Neural cell (in vitro differentiated cells): ENCODE measurements at regions not wholly inside any gene's neighbourhood (a gene's known extent, or its start where the extent isn't known, plus 50 kb on each side); places are given as distances from the start of the nearest gene placed in this dataset.

ENCODE experiments used
- H2AFZ ChIP-seq: fragments of 200-600, 300-800 bp; sonication (generic), shearing (Covaris generic); 2 replicates; pipeline ENCODE4 v1.6.0; 2014; ENCODE audit warnings: low read depth, mild to moderate bottlenecking, antibody characterized with exemption, low read length, moderate library complexity
- H3F3A ChIP-seq: fragments of 200-600 bp; shearing (Covaris generic); 2 replicates; pipeline ENCODE4 v1.6.1; 2016; ENCODE audit warnings: mild to moderate bottlenecking, moderate library complexity, mixed read lengths, antibody characterized with exemption, low read length; ENCODE audit not compliant: insufficient read depth, poor library complexity, severe bottlenecking
- H3K27ac ChIP-seq: fragments of 200-600, 300-800 bp; sonication (generic), shearing (Covaris generic); 2 replicates; pipeline ENCODE4 v1.5.1; 2014; ENCODE audit warnings: mild to moderate bottlenecking, low read length, moderate library complexity
- H3K27me3 ChIP-seq: fragments of 300-800, 200-600 bp; sonication (generic), shearing (Covaris generic); 2 replicates; pipeline ENCODE4 v1.6.0; 2014; ENCODE audit warnings: mild to moderate bottlenecking, low read depth, low read length, moderate library complexity; ENCODE audit not compliant: insufficient read depth
- H3K36me3 ChIP-seq: fragments of 300-800, 200-600 bp; sonication (generic), shearing (Covaris generic); 2 replicates; pipeline ENCODE4 v1.5.1; 2014; ENCODE audit warnings: mild to moderate bottlenecking, antibody characterized with exemption, low read length, moderate library complexity; ENCODE audit not compliant: insufficient read depth
- H3K4me2 ChIP-seq: fragments of 300-800, 200-600 bp; sonication (generic), shearing (Covaris generic); 2 replicates; pipeline ENCODE4 v1.6.0; 2014; ENCODE audit warnings: mild to moderate bottlenecking, low read length
- H3K4me3 ChIP-seq: fragments of 300-800, 200-600 bp; sonication (generic), shearing (Covaris generic); 2 replicates; pipeline ENCODE4 v1.5.1; 2014; ENCODE audit warnings: mild to moderate bottlenecking, low read length, moderate library complexity
- H3K79me2 ChIP-seq: fragments of 200-600 bp; shearing (Covaris generic); replicated peaks from 2 replicates; pipeline ENCODE4 v1.6.0; 2014; ENCODE audit warnings: mild to moderate bottlenecking, low read length, moderate library complexity; ENCODE audit not compliant: insufficient read depth
- H3K9ac ChIP-seq: fragments of 300-800, 200-600 bp; sonication (generic), shearing (Covaris generic); 2 replicates; pipeline ENCODE4 v1.6.1; 2016; ENCODE audit warnings: mild to moderate bottlenecking, low read length, mixed read lengths
- H3K9me2 ChIP-seq: fragments of 200-600 bp; shearing (Covaris generic); 2 replicates; pipeline ENCODE4 v1.6.1; 2016; ENCODE audit warnings: mild to moderate bottlenecking, low read length, mixed read lengths; ENCODE audit not compliant: insufficient read depth
- H3K9me3 ChIP-seq: fragments of 200-600, 300-800 bp; sonication (generic), shearing (Covaris generic); 2 replicates; pipeline ENCODE4 v1.6.1; 2016; ENCODE audit warnings: mild to moderate bottlenecking, mixed run types, low read length, moderate library complexity, mixed read lengths
- H4K20me1 ChIP-seq: fragments of 200-600 bp; shearing (Covaris generic); 2 replicates; pipeline ENCODE4 v1.6.1; 2016; ENCODE audit warnings: mild to moderate bottlenecking, mixed run types; ENCODE audit not compliant: insufficient read depth
- CTCF ChIP-seq: fragments of 450-650 bp; IDR thresholded peaks from 2 replicates; pipeline ENCODE4 v1.5.1; 2014; ENCODE audit warnings: antibody characterized with exemption, mild to moderate bottlenecking, moderate library complexity; ENCODE audit not compliant: poor library complexity, severe bottlenecking
- EP300 ChIP-seq: fragments of 450-650 bp; conservative IDR thresholded peaks from 2 replicates; pipeline ENCODE4 v1.6.1; 2014; ENCODE audit warnings: antibody characterized with exemption, mild to moderate bottlenecking, moderate library complexity; ENCODE audit not compliant: poor library complexity, severe bottlenecking
- EZH2 ChIP-seq: fragments of 200-600, 300-800 bp; shearing (Covaris generic), sonication (generic); IDR thresholded peaks from 2 replicates; pipeline ENCODE4 v1.6.1; 2014; ENCODE audit warnings: antibody characterized with exemption, low read length, borderline replicate concordance, mild to moderate bottlenecking; ENCODE audit not compliant: insufficient read depth, poor library complexity, severe bottlenecking
- MXI1 ChIP-seq: fragments of 450-650 bp; conservative IDR thresholded peaks from 2 replicates; pipeline ENCODE4 v1.6.1; 2014; ENCODE audit warnings: antibody characterized with exemption, mild to moderate bottlenecking; ENCODE audit not compliant: poor library complexity, severe bottlenecking
- POLR2AphosphoS5 ChIP-seq: IDR thresholded peaks from 2 replicates; pipeline ENCODE4 v1.6.1; 2012
- RAD21 ChIP-seq: fragments of 450-650 bp; conservative IDR thresholded peaks from 2 replicates; pipeline ENCODE4 v1.6.1; 2014; ENCODE audit warnings: antibody characterized with exemption, mild to moderate bottlenecking, moderate library complexity
- REST ChIP-seq: IDR thresholded peaks from 2 replicates; pipeline ENCODE4 v1.6.1; 2012; ENCODE audit warnings: borderline replicate concordance
- SMC3 ChIP-seq: fragments of 450-650 bp; conservative IDR thresholded peaks from 2 replicates; pipeline ENCODE4 v1.6.1; 2014; ENCODE audit warnings: antibody characterized with exemption, mild to moderate bottlenecking, moderate library complexity; ENCODE audit not compliant: poor library complexity
- TAF1 ChIP-seq: IDR thresholded peaks from 2 replicates; pipeline ENCODE4 v1.6.1; 2012; ENCODE audit warnings: low read depth

GRCh38 chr13:99823961-99824360 is 147.6 kb downstream of the ZIC5 start:
- no peak overlapping the region for H3K4me3 ChIP-seq
- no peaks in the 10 kb centered on the region for H3K9me2 ChIP-seq
- H3K4me2 ChIP-seq = no peak overlapping the region
- H2AFZ ChIP-seq = no peak overlapping the region
- no peak overlapping the region for H3K9ac ChIP-seq
- H3K79me2 ChIP-seq = no peaks in the 10 kb centered on the region
- no peaks in the 10 kb centered on the region for H4K20me1 ChIP-seq
- no peaks in the 10 kb centered on the region for H3F3A ChIP-seq
- TF ChIP-seq EZH2 (no peak), EP300 (no peak)
- H3K36me3 ChIP-seq = no peaks in the 10 kb centered on the region
- H3K9me3 ChIP-seq = no peaks in the 10 kb centered on the region
- no peaks in the 10 kb centered on the region for H3K27me3 ChIP-seq
- no peak overlapping the region for H3K27ac ChIP-seq

GRCh38 chr13:99822820-99823219 is 148.7 kb downstream of the ZIC5 start:
- no peak overlapping the region for H3K27ac ChIP-seq
- H3K27me3 ChIP-seq = no peaks in the 10 kb centered on the region
- H3K9me2 ChIP-seq = no peaks in the 10 kb centered on the region
- H3K79me2 ChIP-seq = no peaks in the 10 kb centered on the region
- no peak for TF ChIP-seq TAF1
- TF ChIP-seq CTCF = no peak
- no peak for TF ChIP-seq REST
- no peaks in the 10 kb centered on the region for H3K9me3 ChIP-seq
- H3K4me3 ChIP-seq = no peak overlapping the region
- H4K20me1 ChIP-seq = no peaks in the 10 kb centered on the region
- no peaks in the 10 kb centered on the region for H3K36me3 ChIP-seq
- no peak overlapping the region for H2AFZ ChIP-seq
- H3K4me2 ChIP-seq = no peak overlapping the region
- H3K9ac ChIP-seq = no peak overlapping the region
- no peaks in the 10 kb centered on the region for H3F3A ChIP-seq

DNA sequence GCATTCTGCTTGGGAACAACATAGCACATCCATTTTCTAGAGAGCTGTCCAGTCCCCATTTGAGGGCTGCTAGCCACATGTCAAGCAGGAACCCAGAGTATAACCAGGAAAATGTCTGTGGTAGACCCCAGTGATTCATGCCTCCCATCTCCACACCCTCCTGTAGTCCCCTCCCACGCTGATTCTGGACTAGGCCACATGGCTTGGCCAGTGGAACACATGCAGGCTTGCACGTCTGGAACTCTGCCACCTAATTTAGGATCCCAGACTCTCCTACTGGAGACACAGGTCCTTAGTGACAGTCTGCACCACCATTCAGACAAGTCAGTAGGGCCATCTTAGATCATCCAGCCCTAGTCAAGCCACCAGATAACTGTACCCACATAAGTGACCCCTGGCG is 149.8 kb downstream of the ZIC5 start:
- no peak overlapping the region for H3K27ac ChIP-seq
- no peak overlapping the region for H2AFZ ChIP-seq
- H3K9ac ChIP-seq = no peak overlapping the region
- no peaks in the 10 kb centered on the region for H3K36me3 ChIP-seq
- no peaks in the 10 kb centered on the region for H3K79me2 ChIP-seq
- H4K20me1 ChIP-seq = no peaks in the 10 kb centered on the region
- no peaks in the 10 kb centered on the region for H3K27me3 ChIP-seq
- no peaks in the 10 kb centered on the region for H3K9me2 ChIP-seq
- no peaks in the 10 kb centered on the region for H3F3A ChIP-seq
- TF ChIP-seq SMC3 = no peak
- no peak for TF ChIP-seq RAD21
- no peak for TF ChIP-seq EP300
- TF ChIP-seq REST = no peak
- no peak for TF ChIP-seq CTCF
- no peak for TF ChIP-seq TAF1
- TF ChIP-seq EZH2 = no peak
- TF ChIP-seq MXI1 = no peak
- no peak for TF ChIP-seq POLR2AphosphoS5
- no peaks in the 10 kb centered on the region for H3K9me3 ChIP-seq
- no peak overlapping the region for H3K4me2 ChIP-seq
- no peak overlapping the region for H3K4me3 ChIP-seq
